ENCODE measurements at regions not wholly inside any gene's neighbourhood (a gene's known extent, or its start where the extent isn't known, plus 50 kb on each side); places are given as distances from the start of the nearest gene placed in this dataset.

- no peak for TF ChIP-seq POLR2A (IDR thresholded peaks at IDR 0.05; ENCODE audit: low read length)
- no peak for TF ChIP-seq GATA1 (IDR thresholded peaks at IDR 0.05; ENCODE audit: low read depth, low read length)
These were observed 182.9 kb upstream of the ATP1B1 start for GRCh38 chr1:168923521-168924136.
